Stomach (tissue), 8 donors: ENCODE measurements at regions not wholly inside any gene's neighbourhood (a gene's known extent, or its start where the extent isn't known, plus 50 kb on each side); places are given as distances from the start of the nearest gene placed in this dataset.

Source experiments
- DNase-seq, 2 donors: peaks; one replicate each; pipeline versions ENCODE4 v3.0.0 to v3.0.0-alpha.2; 2013 to 2019
- H3K27ac ChIP-seq, 5 donors: fragments of 200-600 bp in 4 of 5; sonication (generic) in 4 of 5; one replicate each; pipeline ENCODE4 v1.5.1; 2013 to 2019; ENCODE audit warnings: mild to moderate bottlenecking in 1 of 5, moderate library complexity in 1 of 5
- H3K27me3 ChIP-seq, 3 donors: fragments of 200-600 bp; sonication (generic); one replicate each; pipeline ENCODE4 v1.5.1; 2017 to 2019; ENCODE audit warnings: mixed run types in 1 of 3
- H3K36me3 ChIP-seq, 4 donors: fragments of 200-600 bp; sonication (generic); 1 replicate in 3 of 4; 2 replicates in 1 of 4; pipeline ENCODE4 v1.5.1; 2016 to 2019
- H3K4me1 ChIP-seq, 4 donors: fragments of 200-600 bp; sonication (generic); one replicate each; pipeline ENCODE4 v1.5.1; 2016 to 2019
- H3K4me3 ChIP-seq, 4 donors: fragments of 200-600 bp; sonication (generic) in 3 of 4; one replicate each; pipeline ENCODE4 v1.5.1; 2016 to 2019; ENCODE audit warnings: mild to moderate bottlenecking in 1 of 4
- H3K9me3 ChIP-seq, 4 donors: fragments of 200-600 bp; sonication (generic); one replicate each; pipeline ENCODE4 v1.5.1; 2016 to 2019
- CTCF ChIP-seq, 7 experiments: fragments of 450-650 bp in 4 of 7; fragments of 200-600 bp in 3 of 7; sonication (generic) in 3 of 7; IDR thresholded peaks; one replicate each; pipeline ENCODE4 v1.5.1; 2016 to 2019; ENCODE audit warnings: antibody characterized with exemption in 7 of 7, control low read depth in 2 of 7, mild to moderate bottlenecking in 1 of 7
- EP300 ChIP-seq: sonication (generic); formaldehyde crosslinking; IDR thresholded peaks from one replicate; pipeline ENCODE4 v1.6.1; 2017; ENCODE audit warnings: antibody characterized with exemption
- POLR2A ChIP-seq, 4 donors: fragments of 450-650 bp; IDR thresholded peaks; one replicate each; pipeline ENCODE4 v1.6.1; 2016; ENCODE audit warnings: antibody characterized with exemption in 4 of 4, control low read depth in 2 of 4, mild to moderate bottlenecking in 1 of 4, moderate library complexity in 1 of 4
- POLR2AphosphoS5 ChIP-seq, 3 donors: sonication (generic); formaldehyde crosslinking; IDR thresholded peaks; one replicate each; pipeline ENCODE4 v1.6.1; 2016; ENCODE audit warnings: antibody characterized with exemption in 3 of 3
- WGBS, 5 donors: extraction: QIAGEN DNeasy Blood & Tissue Kit in 3 of 5; methylation state at CpG; one replicate each; pipeline versions ENCODE4 v1.1.5 to v1.1.7; 2013 to 2018; 5-methylcytosine and 5-hydroxymethylcytosine counted together
- intact Hi-C: fragments of 100-400 bp; cut with DNase I; formaldehyde crosslinking; loops from one replicate; pipeline ENCODE4 v1.15.1; 2023; ENCODE audit warnings: low total_unique reads
- donor health status: healthy with polysubstance abuse.
- donor health status: Bipolar disorder and iron deficiency.
- donor health status: healthy.

- H3K4me3 ChIP-seq: no peak overlapping the region
- H3K36me3 ChIP-seq: no peaks in the 10 kb centered on the region
- no peak for DNase-seq
- 48 to 76% (median 58%) methylated on average over 2 of the region's 2 CpGs for WGBS, 5 donors
- H3K4me1 ChIP-seq: no peaks in the 10 kb centered on the region
- TF ChIP-seq EP300 (no peak), POLR2AphosphoS5 (IDR thresholded peaks at IDR 0.05) (no peak)
- intact Hi-C loops: no loop called here
- no peaks in the 10 kb centered on the region for H3K9me3 ChIP-seq
- no peak overlapping the region for H3K27ac ChIP-seq
- H3K27me3 ChIP-seq: no peaks in the 10 kb centered on the region
Measured at GRCh38 chr1:208501542-208501941, 257.4 kb upstream of the PLXNA2 start.

- Histone ChIP-seq H3K36me3 (no peaks in the 10 kb centered on the region), H3K4me3 (no peak overlapping the region), H3K27me3 (no peaks in the 10 kb centered on the region), H3K9me3 (no peaks in the 10 kb centered on the region), H3K27ac (no peak overlapping the region), H3K4me1 (no peaks in the 10 kb centered on the region)
- TF ChIP-seq CTCF (IDR thresholded peaks at IDR 0.05): no peak
- no peak for TF ChIP-seq POLR2AphosphoS5 (IDR thresholded peaks at IDR 0.05)
- TF ChIP-seq EP300: no peak
- TF ChIP-seq POLR2A (IDR thresholded peaks at IDR 0.05): no peak
- no peak for DNase-seq
- WGBS, 5 donors: 66 to 73% (median 69%) methylated on average over 8 of the region's 8 CpGs
- intact Hi-C loops: no loop called here
Measured at GRCh38 chr1:208503787-208504186, 259.6 kb upstream of the PLXNA2 start.

- 84 to 98% (median 94%) methylated on average over 2 of the region's 2 CpGs for WGBS, 5 donors
- TF ChIP-seq POLR2A (IDR thresholded peaks at IDR 0.05): no peak
- TF ChIP-seq EP300: no peak
Measured at GRCh38 chr1:208506812-208507211, 262.6 kb upstream of the PLXNA2 start.

GRCh38 chr1:208509072-208509471, 264.9 kb upstream of the PLXNA2 start:
- H3K36me3 ChIP-seq: no peaks in the 10 kb centered on the region
- WGBS, 5 donors: 17 to 47% (median 38%) methylated on average over 2 of the region's 2 CpGs
- H3K27ac ChIP-seq: no peak overlapping the region
- H3K4me3 ChIP-seq: no peak overlapping the region
- H3K9me3 ChIP-seq: no peaks in the 10 kb centered on the region
- no peaks in the 10 kb centered on the region for H3K4me1 ChIP-seq
- TF ChIP-seq CTCF (IDR thresholded peaks at IDR 0.05) (no peak), POLR2A (IDR thresholded peaks at IDR 0.05) (no peak), EP300 (no peak), POLR2AphosphoS5 (IDR thresholded peaks at IDR 0.05) (no peak)
- intact Hi-C loops: no loop called here
- no peaks in the 10 kb centered on the region for H3K27me3 ChIP-seq
- DNase-seq: no peak

More at GRCh38 chr1:208506812-208507211, 262.6 kb upstream of the PLXNA2 start:
- no peaks in the 10 kb centered on the region for H3K36me3 ChIP-seq
- no peak overlapping the region for H3K27ac ChIP-seq
- no peaks in the 10 kb centered on the region for H3K9me3 ChIP-seq
- no peak overlapping the region for H3K4me3 ChIP-seq
- no peak for DNase-seq
- intact Hi-C loops: no loop called here
- H3K4me1 ChIP-seq: no peaks in the 10 kb centered on the region
- no peaks in the 10 kb centered on the region for H3K27me3 ChIP-seq

GRCh38 chr1:208510192-208510952, 266.2 kb upstream of the PLXNA2 start:
- intact Hi-C loops: no loop called here
- TF ChIP-seq POLR2A (IDR thresholded peaks at IDR 0.05) (no peak), CTCF (IDR thresholded peaks at IDR 0.05) (no peak), EP300 (no peak), POLR2AphosphoS5 (IDR thresholded peaks at IDR 0.05) (no peak)
- no peaks in the 10 kb centered on the region for H3K4me1 ChIP-seq
- no peaks in the 10 kb centered on the region for H3K27me3 ChIP-seq
- no peak overlapping the region for H3K4me3 ChIP-seq
- WGBS, 5 donors: 74 to 84% (median 83%) methylated on average over 5 of the region's 5 CpGs
- no peaks in the 10 kb centered on the region for H3K9me3 ChIP-seq
- H3K27ac ChIP-seq: no peak overlapping the region
- no peaks in the 10 kb centered on the region for H3K36me3 ChIP-seq
- DNase-seq: no peak
